PFSK-1 (cell line): ENCODE measurements at regions not wholly inside any gene's neighbourhood (a gene's known extent, or its start where the extent isn't known, plus 50 kb on each side); places are given as distances from the start of the nearest gene placed in this dataset.

Experiments used
- FOXP2 ChIP-seq: optimal IDR thresholded peaks from 2 replicates; pipeline ENCODE3; 2011; ENCODE audit warnings: borderline replicate concordance, control low read depth, inconsistent platforms; ENCODE audit not compliant: insufficient read depth; ENCODE audit errors: extremely low read length, extremely low read depth
- POLR2AphosphoS5 ChIP-seq: IDR thresholded peaks from 2 replicates; pipeline ENCODE4 v1.6.1; 2012; ENCODE audit warnings: low read depth, mild to moderate bottlenecking, control low read depth, low read length, moderate library complexity
- REST ChIP-seq, 2 experiments: IDR thresholded peaks; 2 replicates each; pipeline versions ENCODE4 v1.6.1 to v1.8.0; 2011 to 2012; ENCODE audit warnings: low read depth in 2 of 2, low read length in 2 of 2, control low read depth in 1 of 2, inconsistent platforms in 1 of 2, mild to moderate bottlenecking in 1 of 2, moderate library complexity in 1 of 2; ENCODE audit not compliant: insufficient read depth in 1 of 2
- SIN3A ChIP-seq: IDR thresholded peaks from 2 replicates; pipeline ENCODE4 v1.6.1; 2012; ENCODE audit warnings: mild to moderate bottlenecking, low read length, moderate library complexity, borderline replicate concordance; ENCODE audit not compliant: insufficient read depth
- TAF1 ChIP-seq: IDR thresholded peaks from 2 replicates; pipeline ENCODE4 v1.6.1; 2012; ENCODE audit warnings: low read length, control low read depth, borderline replicate concordance; ENCODE audit not compliant: insufficient read depth

DNA sequence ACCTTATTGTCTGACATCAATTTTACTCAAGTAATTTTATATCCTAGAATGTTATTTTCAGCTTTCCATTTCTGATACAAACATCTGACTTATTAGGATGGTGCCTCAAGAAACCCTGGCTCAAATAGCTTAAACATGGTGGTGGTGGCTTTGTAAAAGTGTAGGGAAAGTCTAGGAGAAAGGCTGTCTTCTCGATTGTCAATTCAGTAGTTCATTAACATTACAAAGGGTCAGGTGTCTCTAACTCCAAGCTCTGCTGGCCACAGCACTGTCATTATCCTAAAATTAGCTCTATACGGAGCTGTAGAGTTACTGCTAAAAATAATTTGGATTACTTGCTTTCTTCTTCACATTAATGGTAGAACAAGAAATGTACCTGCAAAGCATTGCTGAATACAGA, 1360.1 kb upstream of the CDH6 start:
- TF ChIP-seq SIN3A (no peak), REST (IDR thresholded peaks at IDR 0.05; ENCODE audit: insufficient read depth in 1 of 2, low read depth in 2 of 2, low read length in 2 of 2) (no peak), TAF1 (no peak), POLR2AphosphoS5 (no peak), FOXP2 (no peak)

GRCh38 chr5:29822521-29822920, 1371.0 kb upstream of the CDH6 start:
- TF ChIP-seq POLR2AphosphoS5 (no peak), SIN3A (no peak), FOXP2 (no peak), TAF1 (no peak), REST (IDR thresholded peaks at IDR 0.05; ENCODE audit: insufficient read depth in 1 of 2, low read depth in 2 of 2, low read length in 2 of 2) (no peak)

DNA sequence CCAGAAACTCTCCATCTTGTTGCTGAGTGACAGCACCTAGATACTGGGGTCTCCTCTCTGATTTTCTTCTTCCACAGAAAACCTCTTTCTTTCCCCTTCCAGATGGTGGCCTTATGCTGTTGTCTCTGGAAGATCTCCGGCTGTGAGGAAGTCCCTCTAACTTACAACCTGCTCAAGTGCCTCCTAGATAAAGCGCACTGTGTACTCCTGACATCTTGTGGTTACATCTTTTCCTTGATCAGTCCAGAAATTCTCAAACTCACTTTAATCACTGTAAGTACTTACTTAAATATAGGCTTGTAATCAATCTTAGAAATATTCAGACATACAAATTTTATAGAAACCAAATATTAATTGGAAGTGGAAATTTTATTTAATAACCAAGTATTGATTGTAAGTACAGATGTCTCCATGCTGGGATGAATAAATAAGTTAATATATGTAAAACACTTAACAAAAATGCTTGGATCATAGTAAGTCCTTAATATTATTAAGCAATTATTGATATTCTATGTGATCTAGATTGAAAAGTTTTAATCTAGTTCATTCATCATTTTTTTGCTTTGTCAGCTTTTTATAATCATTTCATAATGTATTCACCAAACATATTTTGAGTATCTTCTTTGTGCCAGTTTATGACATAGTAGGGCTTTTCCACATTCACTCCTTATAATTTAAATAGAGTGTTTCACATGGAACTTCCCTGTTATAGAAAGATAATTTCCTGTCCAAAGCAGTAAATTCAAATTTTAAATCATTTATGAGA, 1381.4 kb upstream of the CDH6 start:
- TF ChIP-seq POLR2AphosphoS5 = no peak
- TF ChIP-seq FOXP2 = no peak

- TF ChIP-seq POLR2AphosphoS5 (no peak), SIN3A (no peak), REST (IDR thresholded peaks at IDR 0.05; ENCODE audit: insufficient read depth in 1 of 2, low read depth in 2 of 2, low read length in 2 of 2) (no peak), FOXP2 (no peak), TAF1 (no peak)
Measured at GRCh38 chr5:29805804-29806203, 1387.7 kb upstream of the CDH6 start.

DNA sequence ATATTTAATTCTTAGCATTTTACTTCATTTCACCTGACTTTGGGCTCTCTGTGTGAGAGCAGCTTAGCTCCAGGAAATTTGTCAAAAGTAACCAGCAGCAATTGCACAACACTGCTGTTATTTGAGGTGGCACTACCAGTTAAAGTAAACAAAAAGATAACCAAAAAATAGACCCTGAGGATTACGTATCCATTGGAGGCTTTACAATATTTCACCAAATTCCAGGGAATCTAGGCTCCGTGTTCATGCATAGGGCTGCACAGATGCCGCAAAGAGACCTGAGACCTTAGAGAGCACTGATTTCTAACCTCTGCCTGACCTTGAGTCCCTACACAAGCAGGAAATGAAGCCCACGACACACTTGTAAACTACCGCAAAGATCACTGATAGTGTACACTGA, 1392.7 kb upstream of the CDH6 start:
- TF ChIP-seq POLR2AphosphoS5 (no peak), TAF1 (no peak), SIN3A (no peak), FOXP2 (no peak), REST (IDR thresholded peaks at IDR 0.05; ENCODE audit: insufficient read depth in 1 of 2, low read depth in 2 of 2, low read length in 2 of 2) (no peak)

DNA sequence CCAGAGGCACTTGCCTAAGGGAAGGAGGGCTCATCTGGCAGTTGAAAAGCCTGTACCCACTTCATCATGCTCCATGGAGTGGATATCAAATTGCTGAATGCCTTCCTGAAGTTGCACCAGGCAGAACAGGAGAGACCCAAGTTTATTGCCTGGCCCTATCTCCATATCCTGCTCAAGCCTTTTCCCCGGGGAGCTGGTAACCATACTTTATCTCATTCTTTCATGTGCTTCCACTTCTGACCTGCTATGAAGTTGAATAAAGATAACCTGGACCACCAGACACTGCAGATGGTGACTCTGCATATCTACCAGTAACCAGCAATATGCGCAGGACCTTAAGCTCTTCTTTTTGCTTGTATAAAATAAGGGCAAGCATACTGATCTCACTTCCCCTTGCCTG, 1397.5 kb upstream of the CDH6 start:
- no peak for TF ChIP-seq POLR2AphosphoS5
- no peak for TF ChIP-seq FOXP2
- no peak for TF ChIP-seq REST (IDR thresholded peaks at IDR 0.05; ENCODE audit: insufficient read depth in 1 of 2, low read depth in 2 of 2, low read length in 2 of 2)
- TF ChIP-seq SIN3A = no peak
